Neural cell (in vitro differentiated cells): ENCODE measurements at regions not wholly inside any gene's neighbourhood (a gene's known extent, or its start where the extent isn't known, plus 50 kb on each side); places are given as distances from the start of the nearest gene placed in this dataset.

Source experiments
- CTCF ChIP-seq: fragments of 450-650 bp; IDR thresholded peaks from 2 replicates; pipeline ENCODE4 v1.5.1; 2014; ENCODE audit warnings: antibody characterized with exemption, mild to moderate bottlenecking, moderate library complexity; ENCODE audit not compliant: poor library complexity, severe bottlenecking
- EP300 ChIP-seq: fragments of 450-650 bp; conservative IDR thresholded peaks from 2 replicates; pipeline ENCODE4 v1.6.1; 2014; ENCODE audit warnings: antibody characterized with exemption, mild to moderate bottlenecking, moderate library complexity; ENCODE audit not compliant: poor library complexity, severe bottlenecking
- EZH2 ChIP-seq: fragments of 200-600, 300-800 bp; shearing (Covaris generic), sonication (generic); IDR thresholded peaks from 2 replicates; pipeline ENCODE4 v1.6.1; 2014; ENCODE audit warnings: antibody characterized with exemption, low read length, borderline replicate concordance, mild to moderate bottlenecking; ENCODE audit not compliant: insufficient read depth, poor library complexity, severe bottlenecking
- POLR2AphosphoS5 ChIP-seq: IDR thresholded peaks from 2 replicates; pipeline ENCODE4 v1.6.1; 2012
- RAD21 ChIP-seq: fragments of 450-650 bp; conservative IDR thresholded peaks from 2 replicates; pipeline ENCODE4 v1.6.1; 2014; ENCODE audit warnings: antibody characterized with exemption, mild to moderate bottlenecking, moderate library complexity
- REST ChIP-seq: IDR thresholded peaks from 2 replicates; pipeline ENCODE4 v1.6.1; 2012; ENCODE audit warnings: borderline replicate concordance
- SMC3 ChIP-seq: fragments of 450-650 bp; conservative IDR thresholded peaks from 2 replicates; pipeline ENCODE4 v1.6.1; 2014; ENCODE audit warnings: antibody characterized with exemption, mild to moderate bottlenecking, moderate library complexity; ENCODE audit not compliant: poor library complexity
- TAF1 ChIP-seq: IDR thresholded peaks from 2 replicates; pipeline ENCODE4 v1.6.1; 2012; ENCODE audit warnings: low read depth

- TF ChIP-seq CTCF (no peak), RAD21 (no peak), SMC3 (no peak), EP300 (no peak), POLR2AphosphoS5 (no peak), TAF1 (no peak), REST (no peak), EZH2 (no peak)
Observed at GRCh38 chr14:61992139-61992538, 229.9 kb downstream of the SNAPC1 start.
